OCI-LY1 (cell line): ENCODE measurements at regions not wholly inside any gene's neighbourhood (a gene's known extent, or its start where the extent isn't known, plus 50 kb on each side); places are given as distances from the start of the nearest gene placed in this dataset.

Experiments used
- H2AFZ ChIP-seq: fragments of 200-600 bp; sonication (generic), shearing (Covaris generic); 2 replicates; pipeline ENCODE4 v1.6.0; 2014; ENCODE audit warnings: antibody characterized with exemption, mild to moderate bottlenecking, low read length
- H3F3A ChIP-seq: fragments of 200-600 bp; sonication (generic), shearing (Covaris generic); 2 replicates; pipeline ENCODE4 v1.6.0; 2014; ENCODE audit warnings: mild to moderate bottlenecking, antibody characterized with exemption, low read length, moderate library complexity; ENCODE audit not compliant: insufficient read depth
- H3K27ac ChIP-seq: fragments of 200-600 bp; sonication (generic); 2 replicates; pipeline ENCODE4 v1.5.1; 2014; ENCODE audit warnings: low read length, mixed run types, mild to moderate bottlenecking, low read depth; ENCODE audit not compliant: poor library complexity, severe bottlenecking
- H3K27me3 ChIP-seq: fragments of 200-600 bp; sonication (generic); 2 replicates; pipeline ENCODE4 v1.6.0; 2014; ENCODE audit warnings: antibody characterized with exemption, mild to moderate bottlenecking, low read length, moderate library complexity; ENCODE audit not compliant: insufficient read depth
- H3K36me3 ChIP-seq: fragments of 200-600 bp; sonication (generic); 2 replicates; pipeline ENCODE4 v1.6.1; 2014; ENCODE audit warnings: mild to moderate bottlenecking, antibody characterized with exemption, low read length, moderate library complexity, mixed read lengths; ENCODE audit not compliant: insufficient read depth
- H3K4me1 ChIP-seq: fragments of 200-600 bp; sonication (generic); 2 replicates; pipeline ENCODE4 v1.5.1; 2014; ENCODE audit warnings: mild to moderate bottlenecking, low read length, moderate library complexity; ENCODE audit not compliant: insufficient read depth, severe bottlenecking
- H3K4me2 ChIP-seq: fragments of 200-600 bp; sonication (generic), shearing (Covaris generic); 2 replicates; pipeline ENCODE4 v1.6.1; 2014; ENCODE audit warnings: low read length
- H3K4me3 ChIP-seq: fragments of 200-600 bp; sonication (generic); 2 replicates; pipeline ENCODE4 v1.5.1; 2014; ENCODE audit warnings: low read length, low read depth, mild to moderate bottlenecking, mixed read lengths; ENCODE audit not compliant: poor library complexity, severe bottlenecking
- H3K79me2 ChIP-seq: fragments of 200-600 bp; shearing (Covaris generic); 2 replicates; pipeline ENCODE4 v1.6.1; 2016; ENCODE audit warnings: mixed run types, low read length, mixed read lengths; ENCODE audit not compliant: insufficient read depth
- H3K9ac ChIP-seq: fragments of 200-600 bp; sonication (generic), shearing (Covaris generic); 2 replicates; pipeline ENCODE4 v1.6.1; 2014; ENCODE audit warnings: mild to moderate bottlenecking, low read length, mixed read lengths
- H3K9me2 ChIP-seq: fragments of 200-600 bp; sonication (generic), shearing (Covaris generic); 2 replicates; pipeline ENCODE4 v1.6.1; 2014; ENCODE audit warnings: low read depth, mild to moderate bottlenecking, low read length, mixed read lengths
- H3K9me3 ChIP-seq: fragments of 200-600 bp; shearing (Covaris generic); 2 replicates; pipeline ENCODE4 v1.6.1; 2014; ENCODE audit warnings: low read length, mixed read lengths
- H4K20me1 ChIP-seq: fragments of 200-600 bp; sonication (generic), shearing (Covaris generic); 2 replicates; pipeline ENCODE4 v1.6.0; 2016; ENCODE audit warnings: mild to moderate bottlenecking, low read length; ENCODE audit not compliant: insufficient read depth
- CTCF ChIP-seq: fragments of 200-600 bp; sonication (generic), shearing (Covaris generic); IDR thresholded peaks from 2 replicates; pipeline ENCODE4 v1.5.1; 2017; ENCODE audit warnings: mild to moderate bottlenecking, antibody characterized with exemption, low read length, moderate library complexity, mixed read lengths
- EZH2 ChIP-seq: fragments of 200-600 bp; sonication (generic), shearing (Covaris generic); IDR thresholded peaks from 2 replicates; pipeline ENCODE4 v1.8.0; 2017; ENCODE audit warnings: borderline replicate concordance, mixed run types, mild to moderate bottlenecking, antibody characterized with exemption, low read length, moderate library complexity, mixed read lengths

GRCh38 chr3:147755310-147755709 lies 346.1 kb downstream of the ZIC1 start:
- Histone ChIP-seq H3K4me3 (no peak overlapping the region), H3K36me3 (no peaks in the 10 kb centered on the region), H3K9me3 (no peaks in the 10 kb centered on the region), H3K79me2 (no peaks in the 10 kb centered on the region), H3K27ac (no peak overlapping the region), H3K4me1 (no peaks in the 10 kb centered on the region), H3F3A (no peaks in the 10 kb centered on the region), H3K9me2 (no peaks in the 10 kb centered on the region), H3K4me2 (no peak overlapping the region), H4K20me1 (no peaks in the 10 kb centered on the region), H3K27me3 (no peaks in the 10 kb centered on the region), H2AFZ (no peak overlapping the region), H3K9ac (no peak overlapping the region)
- TF ChIP-seq CTCF (no peak), EZH2 (no peak)

GRCh38 chr3:147756476-147756875 lies 347.3 kb downstream of the ZIC1 start:
- H3F3A ChIP-seq: no peaks in the 10 kb centered on the region
- no peaks in the 10 kb centered on the region for H3K4me1 ChIP-seq
- H3K27ac ChIP-seq: no peak overlapping the region
- no peak overlapping the region for H3K4me2 ChIP-seq
- H3K9me3 ChIP-seq: no peaks in the 10 kb centered on the region
- H3K79me2 ChIP-seq: no peaks in the 10 kb centered on the region
- H3K36me3 ChIP-seq: no peaks in the 10 kb centered on the region
- H4K20me1 ChIP-seq: no peaks in the 10 kb centered on the region
- H3K9ac ChIP-seq: no peak overlapping the region
- no peak overlapping the region for H3K4me3 ChIP-seq
- no peak overlapping the region for H2AFZ ChIP-seq
- H3K9me2 ChIP-seq: no peaks in the 10 kb centered on the region
- H3K27me3 ChIP-seq: no peaks in the 10 kb centered on the region
- TF ChIP-seq EZH2: no peak
- no peak for TF ChIP-seq CTCF

GRCh38 chr3:147757866-147758265 lies 348.7 kb downstream of the ZIC1 start:
- no peaks in the 10 kb centered on the region for H3K4me1 ChIP-seq
- no peaks in the 10 kb centered on the region for H3K36me3 ChIP-seq
- no peak overlapping the region for H2AFZ ChIP-seq
- TF ChIP-seq EZH2: no peak
- no peak for TF ChIP-seq CTCF
- H3F3A ChIP-seq: no peaks in the 10 kb centered on the region
- H3K27me3 ChIP-seq: no peaks in the 10 kb centered on the region
- no peak overlapping the region for H3K27ac ChIP-seq
- H3K79me2 ChIP-seq: no peaks in the 10 kb centered on the region
- H3K9me3 ChIP-seq: no peaks in the 10 kb centered on the region
- no peak overlapping the region for H3K4me2 ChIP-seq
- H3K9ac ChIP-seq: no peak overlapping the region
- no peak overlapping the region for H3K4me3 ChIP-seq
- no peaks in the 10 kb centered on the region for H3K9me2 ChIP-seq
- no peaks in the 10 kb centered on the region for H4K20me1 ChIP-seq
